ENCODE measurements at regions not wholly inside any gene's neighbourhood (a gene's known extent, or its start where the extent isn't known, plus 50 kb on each side); places are given as distances from the start of the nearest gene placed in this dataset.
"Not testable (repeated sequence)": the region's sequence is repeated elsewhere in the genome, so short reads cannot be mapped to it uniquely, and the experiment has no call there.

GRCh38 chr2:192669505-192670091 lies 474.9 kb upstream of the TMEFF2 start:
- peak; percentile 46 for DNase-seq (ENCODE audit: low spot score)

- DNase-seq (ENCODE audit: low spot score), result not testable (repeated sequence)
Observed at GRCh38 chr2:192660555-192660954, 465.8 kb upstream of the TMEFF2 start.

- no peak for DNase-seq (ENCODE audit: low spot score)
Observed at GRCh38 chr2:192657362-192657761, 462.6 kb upstream of the TMEFF2 start.

- DNase-seq (ENCODE audit: low spot score), result no peak
Observed at GRCh38 chr2:192655916-192656315, 461.2 kb upstream of the TMEFF2 start.

GRCh38 chr2:192645811-192646598 lies 451.3 kb upstream of the TMEFF2 start:
- DNase-seq (ENCODE audit: low spot score), result peak; percentile 10

GRCh38 chr2:192634557-192634956 lies 439.8 kb upstream of the TMEFF2 start:
- DNase-seq (ENCODE audit: low spot score), result no peak

- no peak for DNase-seq (ENCODE audit: low spot score)
Observed at GRCh38 chr2:192628017-192628416, 433.3 kb upstream of the TMEFF2 start.

- DNase-seq (ENCODE audit: low spot score), result no peak
Observed at GRCh38 chr2:192615105-192615504, 420.4 kb upstream of the TMEFF2 start.

- no peak for DNase-seq (ENCODE audit: low spot score)
Observed at GRCh38 chr2:192604295-192604694, 409.6 kb upstream of the TMEFF2 start.

GRCh38 chr2:192598649-192599048 lies 403.9 kb upstream of the TMEFF2 start:
- DNase-seq (ENCODE audit: low spot score), result not testable (repeated sequence)

GRCh38 chr2:192593561-192593960 lies 398.8 kb upstream of the TMEFF2 start:
- DNase-seq (ENCODE audit: low spot score), result no peak

GRCh38 chr2:192591617-192592016 lies 396.9 kb upstream of the TMEFF2 start:
- DNase-seq (ENCODE audit: low spot score), result no peak

GRCh38 chr2:192585418-192585817 lies 390.7 kb upstream of the TMEFF2 start:
- DNase-seq (ENCODE audit: low spot score), result peak; percentile 82

- no peak for DNase-seq (ENCODE audit: low spot score)
Observed at GRCh38 chr2:192584976-192585375, 390.2 kb upstream of the TMEFF2 start.

- DNase-seq (ENCODE audit: low spot score), result no peak
Observed at GRCh38 chr2:192579965-192580700, 385.4 kb upstream of the TMEFF2 start.

- no peak for DNase-seq (ENCODE audit: low spot score)
Observed at GRCh38 chr2:192578780-192579179, 384.0 kb upstream of the TMEFF2 start.

- DNase-seq (ENCODE audit: low spot score), result no peak
Observed at GRCh38 chr2:192577706-192578105, 383.0 kb upstream of the TMEFF2 start.

- DNase-seq (ENCODE audit: low spot score), result no peak
Observed at GRCh38 chr2:192574552-192574951, 379.8 kb upstream of the TMEFF2 start.

- no peak for DNase-seq (ENCODE audit: low spot score)
Observed at GRCh38 chr2:192571636-192572035, 376.9 kb upstream of the TMEFF2 start.

- no peak for DNase-seq (ENCODE audit: low spot score)
Observed at GRCh38 chr2:192570788-192571187, 376.1 kb upstream of the TMEFF2 start.

- DNase-seq (ENCODE audit: low spot score), result no peak
Observed at GRCh38 chr2:192566863-192567262, 372.1 kb upstream of the TMEFF2 start.

- no peak for DNase-seq (ENCODE audit: low spot score)
Observed at GRCh38 chr2:192560326-192560725, 365.6 kb upstream of the TMEFF2 start.

- peak; percentile 94 for DNase-seq (ENCODE audit: low spot score)
Observed at GRCh38 chr2:192559587-192559986, 364.9 kb upstream of the TMEFF2 start.
